Activated CD4-positive, CD25-positive, alpha-beta regulatory T cell treated with anti-CD3 and anti-CD28 coated beads, Interleukin-2, amount 50 U/mL, for 16 hours (primary cell): ENCODE measurements at regions not wholly inside any gene's neighbourhood (a gene's known extent, or its start where the extent isn't known, plus 50 kb on each side); places are given as distances from the start of the nearest gene placed in this dataset.
"Not testable (repeated sequence)": the region's sequence is repeated elsewhere in the genome, so short reads cannot be mapped to it uniquely, and the experiment has no call there.

Experiments used
- DNase-seq: peaks from one replicate; pipeline ENCODE4 v3.0.0-alpha.2; 2020; ENCODE audit warnings: low read depth, low spot score

- DNase-seq, result no peak
Observed at GRCh38 chr5:109989994-109990722, 300.4 kb downstream of the MAN2A1 start.

DNA sequence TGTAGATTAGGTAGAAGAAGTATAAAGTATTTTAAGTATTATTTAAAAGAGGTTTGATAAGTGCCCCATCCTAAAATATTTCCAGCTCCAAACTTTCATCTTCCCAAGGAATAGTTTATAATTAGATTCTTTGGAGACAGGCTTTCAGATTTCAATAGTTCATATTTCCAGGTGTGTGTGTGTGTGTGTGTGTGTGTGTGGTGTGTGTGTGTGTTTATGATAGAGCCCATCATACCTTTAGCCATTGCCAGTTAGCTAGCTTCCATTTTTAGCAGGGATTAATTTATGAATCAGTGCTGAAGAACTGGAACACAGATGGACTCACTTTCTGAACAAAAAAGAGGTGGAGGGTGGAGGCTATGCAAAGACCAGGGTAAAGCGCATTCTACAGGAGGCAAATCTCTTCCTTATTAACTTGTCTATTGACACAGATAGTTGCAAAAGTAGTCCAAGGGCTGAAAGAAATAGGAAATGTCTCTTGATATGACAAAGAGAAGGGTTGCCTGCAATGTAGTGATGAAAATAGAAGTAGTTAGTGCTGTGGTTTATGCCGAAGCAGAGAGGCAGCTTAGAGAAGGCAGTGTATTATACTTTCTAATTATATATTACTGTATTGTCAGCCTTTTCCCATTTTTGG is 301.1 kb downstream of the MAN2A1 start:
- no peak for DNase-seq

DNA sequence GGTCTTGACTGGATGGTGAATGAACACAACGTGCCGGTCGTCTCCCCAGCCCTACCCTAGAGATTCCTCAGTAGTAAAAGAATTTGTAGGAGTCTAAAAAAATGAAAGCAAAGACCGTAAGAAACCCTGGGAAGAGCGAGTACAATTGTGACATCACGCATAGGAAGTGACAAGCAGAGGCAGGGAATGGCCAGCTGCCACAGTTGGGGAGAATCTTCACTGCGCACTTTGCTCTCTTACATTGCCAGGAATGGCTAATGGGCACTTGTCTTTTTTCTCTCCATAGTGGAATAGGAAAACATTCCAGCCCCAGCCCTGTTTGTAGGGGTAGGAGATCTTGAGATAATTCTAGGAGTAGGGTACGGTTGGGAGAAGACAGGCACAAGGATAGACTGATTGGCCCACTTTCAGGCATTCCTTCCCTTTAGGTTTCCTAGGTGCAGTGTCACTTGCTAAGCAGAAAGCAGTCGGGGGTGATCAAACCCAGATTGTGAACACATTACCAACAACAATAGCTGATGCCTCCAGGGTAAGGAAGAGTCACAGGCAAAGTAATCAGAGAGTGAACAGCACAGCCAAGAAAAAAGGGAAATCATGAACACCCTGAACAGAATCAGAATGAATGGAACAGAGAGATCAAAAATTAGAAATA is 302.7 kb downstream of the MAN2A1 start:
- no peak for DNase-seq

- no peak for DNase-seq
Observed at GRCh38 chr5:109994135-109994534, 304.4 kb downstream of the MAN2A1 start.

DNA sequence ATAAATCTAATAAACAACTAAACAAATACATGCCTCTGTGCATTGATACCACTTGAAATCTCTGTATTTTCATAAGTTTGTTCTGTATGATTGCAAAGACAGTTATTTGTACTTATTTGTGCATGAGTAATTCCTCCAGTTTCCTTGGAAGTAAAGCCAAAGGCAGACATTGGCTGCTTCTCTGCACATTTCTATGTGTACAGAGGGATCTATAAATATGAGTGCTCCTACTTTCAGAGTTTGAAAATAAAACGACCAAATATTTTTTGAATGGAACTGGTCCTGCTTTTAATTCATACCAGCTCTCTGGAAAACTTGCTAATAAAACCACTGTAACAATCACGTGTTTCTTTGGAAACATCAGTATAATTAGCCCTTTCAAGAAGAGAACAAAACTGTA is 306.5 kb downstream of the MAN2A1 start:
- no peak for DNase-seq

GRCh38 chr5:109997161-109997560 is 307.4 kb downstream of the MAN2A1 start:
- DNase-seq, result no peak

DNA sequence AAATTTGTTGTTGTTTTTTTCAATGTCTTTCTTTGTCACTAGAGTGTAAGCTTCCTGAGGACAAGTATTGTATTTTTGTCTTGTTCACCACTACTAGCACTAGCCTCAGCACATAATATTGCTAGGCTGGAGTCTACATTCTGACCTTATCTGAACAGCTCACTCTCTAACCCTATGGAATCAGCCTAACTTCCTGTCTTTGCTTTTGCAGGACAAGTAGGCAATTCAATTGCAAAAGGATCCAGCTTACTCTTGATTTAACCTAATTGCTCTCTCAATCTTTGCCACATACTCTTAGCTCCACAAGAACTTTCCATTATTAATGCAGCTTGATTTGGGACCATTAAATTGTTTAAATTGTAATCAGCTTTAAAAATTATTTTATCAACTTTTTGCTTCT is 308.5 kb downstream of the MAN2A1 start:
- DNase-seq, result no peak

DNA sequence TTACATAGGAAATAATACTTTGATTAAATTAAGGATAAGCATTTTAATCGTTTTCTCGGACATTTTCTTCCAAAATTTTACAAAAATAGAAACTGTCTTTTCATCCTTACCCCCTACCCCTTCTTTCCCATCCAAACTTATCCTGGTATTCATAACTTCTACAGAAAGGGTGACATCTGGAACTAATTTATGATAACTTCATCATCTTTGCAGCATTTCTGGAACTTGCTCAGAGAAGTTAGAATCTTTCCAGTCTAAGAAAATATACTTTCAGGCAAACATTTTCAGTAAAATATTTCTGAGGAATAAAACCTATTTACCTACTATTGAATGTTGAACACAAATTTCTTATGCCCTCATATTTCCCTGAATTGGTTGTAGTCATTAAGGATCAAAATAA is 309.0 kb downstream of the MAN2A1 start:
- no peak for DNase-seq

- DNase-seq, result no peak
Observed at GRCh38 chr5:110001648-110002047, 311.9 kb downstream of the MAN2A1 start.

GRCh38 chr5:110002652-110003051 is 312.9 kb downstream of the MAN2A1 start:
- no peak for DNase-seq

- not testable (repeated sequence) for DNase-seq
Observed at GRCh38 chr5:110005907-110006562, 316.3 kb downstream of the MAN2A1 start.

DNA sequence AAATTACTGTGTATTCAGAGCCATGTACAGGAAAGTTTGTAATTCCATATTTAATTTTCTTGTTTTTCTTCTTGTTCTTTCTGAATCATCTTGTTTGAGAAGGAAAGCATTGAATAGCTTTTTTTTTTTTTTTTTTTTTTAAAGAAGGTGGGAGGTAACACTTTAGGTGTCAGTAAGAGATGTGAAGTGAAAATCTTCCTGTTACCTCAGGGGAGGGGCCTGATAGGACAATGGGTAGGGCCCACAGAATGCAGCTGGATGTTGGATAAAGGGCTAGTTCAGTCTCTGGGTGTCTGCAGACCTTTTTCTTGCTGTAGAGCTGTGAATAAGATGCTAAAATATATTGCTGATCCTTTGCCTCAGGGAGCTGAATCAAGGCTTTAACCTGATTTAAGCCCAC is 317.4 kb downstream of the MAN2A1 start:
- DNase-seq, result no peak

DNA sequence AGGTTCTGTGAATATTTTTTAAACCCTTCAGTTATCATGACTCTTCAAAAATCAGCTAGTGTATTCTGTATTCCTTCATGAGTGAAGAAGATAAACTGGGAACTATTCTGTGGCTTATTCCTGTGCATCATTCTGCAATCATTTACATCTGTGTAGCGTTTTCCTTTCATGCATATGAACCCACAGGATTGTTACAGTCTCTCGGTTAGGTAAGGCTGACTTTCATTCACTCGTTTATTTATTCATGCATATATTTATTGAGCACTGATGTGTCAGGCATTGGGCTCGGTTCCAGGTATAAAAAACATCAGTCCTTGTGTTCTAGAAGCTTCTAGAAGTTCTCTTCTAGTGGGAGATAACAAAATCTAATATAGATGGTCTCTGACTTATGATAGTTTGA is 318.4 kb downstream of the MAN2A1 start:
- no peak for DNase-seq

GRCh38 chr5:110012145-110012544 is 322.4 kb downstream of the MAN2A1 start:
- DNase-seq, result no peak

GRCh38 chr5:110013017-110013416 is 323.3 kb downstream of the MAN2A1 start:
- no peak for DNase-seq

DNA sequence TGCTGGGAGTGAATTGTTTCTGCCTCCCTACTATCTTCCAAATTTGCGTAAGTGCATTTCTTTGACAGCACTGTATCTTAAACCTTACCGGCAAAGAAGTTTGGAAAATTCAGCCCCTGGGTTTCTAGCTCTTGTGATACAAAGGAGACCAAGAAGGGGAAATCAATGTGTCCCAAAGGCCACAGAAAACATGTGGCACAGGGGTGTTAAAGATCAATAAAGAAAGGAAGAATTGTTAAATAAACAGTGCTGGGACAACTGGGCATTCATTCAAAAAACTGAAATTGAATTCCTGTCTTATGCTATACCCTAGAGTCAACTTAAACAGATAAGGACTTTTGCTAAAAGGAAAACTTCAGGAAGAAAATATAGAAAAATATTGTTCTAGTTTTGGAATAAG is 328.1 kb downstream of the MAN2A1 start:
- DNase-seq, result no peak

DNA sequence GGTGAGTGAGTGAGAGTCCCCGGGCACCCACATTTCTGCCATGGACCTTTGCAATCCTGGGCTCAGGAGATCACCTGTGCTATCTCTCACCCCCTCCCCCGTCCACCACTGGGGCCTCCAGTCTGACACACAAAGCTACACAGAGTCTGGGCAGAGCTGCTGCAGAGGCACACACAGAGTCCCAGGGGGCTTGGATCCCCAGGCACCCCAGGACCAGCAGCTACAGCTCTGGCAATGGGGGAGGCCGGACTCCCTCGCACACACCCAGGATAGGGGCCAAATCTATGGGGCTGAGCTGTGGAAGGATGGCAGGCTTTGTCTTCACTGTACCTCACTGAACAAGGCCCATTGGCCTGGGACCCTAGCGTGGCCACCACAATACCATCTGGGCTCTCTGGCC is 328.8 kb downstream of the MAN2A1 start:
- no peak for DNase-seq

DNA sequence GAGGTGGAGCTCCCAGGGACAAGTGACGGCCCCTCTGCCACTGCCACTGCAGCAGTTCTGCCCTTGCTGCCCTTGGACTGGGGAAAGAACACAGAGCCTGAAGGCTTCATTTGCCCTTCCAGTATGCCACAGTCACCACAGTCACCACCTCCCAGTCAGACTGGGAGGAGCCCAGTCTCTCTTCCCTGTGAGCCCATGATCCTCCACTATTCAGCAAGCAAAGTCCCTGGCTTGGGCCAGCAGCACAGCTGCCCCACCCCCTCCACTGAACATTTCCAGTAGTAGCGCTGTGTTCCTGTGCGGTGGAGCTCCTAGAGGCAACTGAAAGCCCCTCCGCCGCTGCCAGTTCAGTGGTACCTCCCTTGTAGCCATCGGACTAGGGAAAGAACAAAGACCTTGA is 329.4 kb downstream of the MAN2A1 start:
- no peak for DNase-seq

- DNase-seq, result no peak
Observed at GRCh38 chr5:110019780-110020179, 330.1 kb downstream of the MAN2A1 start.

DNA sequence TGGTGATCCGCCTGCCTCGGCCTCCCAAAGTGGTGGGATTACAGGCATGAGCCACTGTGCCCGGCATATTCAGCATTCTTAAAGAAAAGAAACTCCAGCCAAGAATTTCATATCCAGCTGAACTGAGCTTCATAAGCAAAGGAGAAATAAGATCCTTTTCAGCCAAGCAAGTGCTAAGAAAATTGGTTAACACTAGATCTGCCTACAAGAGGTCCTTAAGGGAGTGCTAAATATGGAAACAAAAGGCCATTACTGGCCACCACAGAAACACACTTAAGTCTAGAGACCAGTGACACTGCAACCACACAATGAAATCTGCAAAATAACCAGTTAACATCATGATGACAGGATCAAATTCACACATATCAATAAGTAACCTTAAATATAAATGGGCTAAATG is 331.5 kb downstream of the MAN2A1 start:
- no peak for DNase-seq

DNA sequence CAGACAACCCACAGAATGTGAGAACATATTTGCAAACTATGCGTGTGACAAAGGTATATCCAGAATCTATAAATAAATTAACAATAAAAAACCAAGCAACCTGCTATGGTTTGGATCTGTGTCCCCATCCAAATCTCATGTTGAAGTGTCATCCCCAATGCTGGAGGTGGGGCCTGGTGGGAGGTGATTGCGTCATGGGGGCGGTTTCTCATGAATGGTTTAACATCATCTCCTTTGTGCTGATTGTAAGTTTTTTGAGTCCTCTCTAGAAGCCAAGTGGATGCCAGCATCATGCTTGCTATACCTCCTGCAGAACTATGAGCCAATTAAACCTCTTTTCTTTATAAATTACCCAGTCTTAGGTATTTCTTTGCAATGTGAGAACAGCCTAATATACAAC is 335.4 kb downstream of the MAN2A1 start:
- DNase-seq, result no peak

GRCh38 chr5:110027527-110028322 is 338.0 kb downstream of the MAN2A1 start:
- DNase-seq, result no peak
